CD1c-positive myeloid dendritic cell (primary cell): ENCODE measurements at regions not wholly inside any gene's neighbourhood (a gene's known extent, or its start where the extent isn't known, plus 50 kb on each side); places are given as distances from the start of the nearest gene placed in this dataset.
"Not testable (repeated sequence)": the region's sequence is repeated elsewhere in the genome, so short reads cannot be mapped to it uniquely, and the experiment has no call there.

Experiments used
- DNase-seq: peaks from one replicate; pipeline ENCODE4 v3.0.0-alpha.2; 2016; ENCODE audit errors: extremely low spot score

GRCh38 chr4:74544655-74545361, 99.9 kb downstream of the AREG start:
- DNase-seq: no peak

- DNase-seq: no peak
These were observed 100.5 kb downstream of the AREG start for GRCh38 chr4:74545448-74545847.

GRCh38 chr4:74546057-74546456, 101.1 kb downstream of the AREG start:
- DNase-seq: peak; percentile 22

GRCh38 chr4:74547042-74547441, 102.1 kb downstream of the AREG start:
- no peak for DNase-seq

GRCh38 chr4:74548561-74548960, 103.6 kb downstream of the AREG start:
- no peak for DNase-seq

GRCh38 chr4:74549936-74550335, 105.0 kb downstream of the AREG start:
- no peak for DNase-seq

- no peak for DNase-seq
These were observed 110.3 kb downstream of the AREG start for GRCh38 chr4:74555231-74555630.

- DNase-seq: no peak
These were observed 110.9 kb downstream of the AREG start for GRCh38 chr4:74555843-74556242.

- no peak for DNase-seq
These were observed 114.9 kb downstream of the AREG start for GRCh38 chr4:74559853-74560252.

- no peak for DNase-seq
These were observed 123.0 kb downstream of the AREG start for GRCh38 chr4:74567981-74568380.

GRCh38 chr4:74570095-74570494, 125.2 kb downstream of the AREG start:
- peak; percentile 17 for DNase-seq

GRCh38 chr4:74578329-74578728, 133.4 kb downstream of the AREG start:
- DNase-seq: no peak

GRCh38 chr4:74578865-74579264, 133.9 kb downstream of the AREG start:
- DNase-seq: not testable (repeated sequence)

GRCh38 chr4:74583089-74583700, 138.3 kb downstream of the AREG start:
- DNase-seq: no peak

GRCh38 chr4:74583757-74584156, 138.8 kb downstream of the AREG start:
- peak; percentile 1 for DNase-seq

GRCh38 chr4:74588350-74588749, 143.4 kb downstream of the AREG start:
- no peak for DNase-seq

- no peak for DNase-seq
These were observed 145.5 kb downstream of the AREG start for GRCh38 chr4:74590476-74590875.

GRCh38 chr4:74598611-74599325, 153.8 kb downstream of the AREG start:
- DNase-seq: no peak

- DNase-seq: no peak
These were observed 158.2 kb downstream of the AREG start for GRCh38 chr4:74603186-74603585.

GRCh38 chr4:74608151-74608949, 163.4 kb downstream of the AREG start:
- no peak for DNase-seq

GRCh38 chr4:74610491-74610890, 165.6 kb downstream of the AREG start:
- no peak for DNase-seq

GRCh38 chr4:74612837-74613236, 167.9 kb downstream of the AREG start:
- DNase-seq: no peak
